Neural progenitor cell (in vitro differentiated cells): ENCODE measurements at regions not wholly inside any gene's neighbourhood (a gene's known extent, or its start where the extent isn't known, plus 50 kb on each side); places are given as distances from the start of the nearest gene placed in this dataset.
A peak's percentile ranks its signal among the peaks of the same experiment; 100 is the strongest.

Experiments
- DNase-seq: peaks from one replicate; pipeline ENCODE4 v3.0.0-alpha.2; 2016; ENCODE audit warnings: low spot score
- H2AFZ ChIP-seq: fragments of 200-600 bp; sonication (generic); replicated peaks from 2 replicates; pipeline ENCODE4 v1.6.1; 2016; ENCODE audit warnings: antibody characterized with exemption
- H3F3A ChIP-seq: fragments of 200-600 bp; sonication (generic); 2 replicates; pipeline ENCODE4 v1.6.1; 2016; ENCODE audit warnings: antibody characterized with exemption, low read depth
- H3K27ac ChIP-seq: fragments of 200-600 bp; sonication (generic); 2 replicates; pipeline ENCODE4 v1.5.1; 2016; ENCODE audit warnings: mild to moderate bottlenecking
- H3K27me3 ChIP-seq: fragments of 200-600 bp; sonication (generic); 2 replicates; pipeline ENCODE4 v1.6.1; 2016; ENCODE audit warnings: mild to moderate bottlenecking, moderate library complexity
- H3K36me3 ChIP-seq: fragments of 200-600 bp; sonication (generic); 2 replicates; pipeline ENCODE4 v1.5.1; 2016
- H3K4me1 ChIP-seq: fragments of 200-600 bp; sonication (generic); 2 replicates; pipeline ENCODE4 v1.6.1; 2016; ENCODE audit warnings: mixed run types
- H3K4me2 ChIP-seq: fragments of 200-600 bp; sonication (generic); 2 replicates; pipeline ENCODE4 v1.6.1; 2016
- H3K4me3 ChIP-seq: fragments of 200-600 bp; sonication (generic); 2 replicates; pipeline ENCODE4 v1.5.1; 2016
- H3K79me2 ChIP-seq: fragments of 200-600 bp; sonication (generic); 2 replicates; pipeline ENCODE4 v1.6.1; 2016; ENCODE audit warnings: low read depth
- H3K9ac ChIP-seq: fragments of 200-600 bp; sonication (generic); 2 replicates; pipeline ENCODE4 v1.6.1; 2016
- H3K9me3 ChIP-seq: fragments of 200-600 bp; sonication (generic); 2 replicates; pipeline ENCODE4 v1.5.1; 2016; ENCODE audit warnings: low read depth
- H4K20me1 ChIP-seq: fragments of 200-600 bp; sonication (generic); 2 replicates; pipeline ENCODE4 v1.6.1; 2016; ENCODE audit warnings: low read depth
- H3K27ac Mint-ChIP-seq: 3 replicates; pipeline ENCODE4 v1.8.0; 2021; ENCODE audit warnings: mixed read lengths
- H3K27me3 Mint-ChIP-seq: 2 replicates; pipeline ENCODE4 v1.8.0; 2022; ENCODE audit warnings: low read depth, mild to moderate bottlenecking, inconsistent platforms, moderate library complexity, mixed read lengths; ENCODE audit not compliant: insufficient read depth
- H3K36me3 Mint-ChIP-seq: 3 replicates; pipeline ENCODE4 v1.8.0; 2021; ENCODE audit warnings: mixed read lengths
- H3K4me1 Mint-ChIP-seq: 3 replicates; pipeline ENCODE4 v1.8.0; 2021; ENCODE audit warnings: mixed read lengths
- H3K4me3 Mint-ChIP-seq: 3 replicates; pipeline ENCODE4 v1.8.0; 2021; ENCODE audit warnings: mild to moderate bottlenecking, moderate library complexity, mixed read lengths
- H3K9me3 Mint-ChIP-seq: 3 replicates; pipeline ENCODE4 v1.8.0; 2020; ENCODE audit warnings: mixed read lengths
- CTCF ChIP-seq: fragments of 200-600 bp; sonication (generic); IDR thresholded peaks from 2 replicates; pipeline ENCODE4 v1.5.1; 2017; ENCODE audit warnings: antibody characterized with exemption, mild to moderate bottlenecking
- EZH2 ChIP-seq: fragments of 200-600 bp; sonication (generic); IDR thresholded peaks from 2 replicates; pipeline ENCODE4 v1.6.1; 2017; ENCODE audit warnings: antibody characterized with exemption, mild to moderate bottlenecking, moderate library complexity
- EZH2phosphoT487 ChIP-seq: fragments of 200-600 bp; sonication (generic); IDR thresholded peaks from 2 replicates; pipeline ENCODE4 v1.6.1; 2017; ENCODE audit warnings: antibody characterized with exemption

GRCh38 chr14:104317492-104317805 lies 179.1 kb downstream of the KIF26A start:
- Histone ChIP-seq H3K36me3 (no peaks in the 10 kb centered on the region), H3K4me2 (no peak overlapping the region), H3F3A (no peaks in the 10 kb centered on the region), H3K9ac (no peak overlapping the region), H3K27me3 (no peaks in the 10 kb centered on the region), H2AFZ (no peak overlapping the region), H3K9me3 (no peaks in the 10 kb centered on the region), H4K20me1 (no peaks in the 10 kb centered on the region), H3K27ac (no peak overlapping the region), H3K4me1 (peaks cover 3% of the 10 kb centered on the region), H3K4me3 (no peak overlapping the region), H3K79me2 (no peaks in the 10 kb centered on the region)
- Mint-ChIP-seq H3K4me3 (no peak overlapping the region), H3K4me1 (peaks cover 7% of the 10 kb centered on the region), H3K36me3 (no peaks in the 10 kb centered on the region), H3K27me3 (peaks cover 3% of the 10 kb centered on the region), H3K27ac (peak overlapping the region; percentile 50), H3K9me3 (no peaks in the 10 kb centered on the region)
- DNase-seq, result no peak
- TF ChIP-seq EZH2, result no peak
- no peak for TF ChIP-seq CTCF
- TF ChIP-seq EZH2phosphoT487, result no peak

- Mint-ChIP-seq H3K36me3 (no peaks in the 10 kb centered on the region), H3K4me3 (no peak overlapping the region), H3K27me3 (peaks cover 7% of the 10 kb centered on the region), H3K27ac (no peak overlapping the region), H3K9me3 (no peaks in the 10 kb centered on the region), H3K4me1 (peaks cover 13% of the 10 kb centered on the region)
- Histone ChIP-seq H3K4me3 (no peak overlapping the region), H3K79me2 (no peaks in the 10 kb centered on the region), H3K27ac (no peak overlapping the region), H3K36me3 (no peaks in the 10 kb centered on the region), H2AFZ (no peak overlapping the region), H3K27me3 (no peaks in the 10 kb centered on the region), H3F3A (no peaks in the 10 kb centered on the region), H3K9me3 (no peaks in the 10 kb centered on the region), H3K4me2 (no peak overlapping the region), H4K20me1 (no peaks in the 10 kb centered on the region), H3K9ac (no peak overlapping the region), H3K4me1 (peaks cover 3% of the 10 kb centered on the region)
- TF ChIP-seq EZH2 (no peak), CTCF (no peak), EZH2phosphoT487 (no peak)
- DNase-seq, result no peak
Observed at GRCh38 chr14:104317975-104318557, 179.7 kb downstream of the KIF26A start.

GRCh38 chr14:104318558-104319490 lies 180.4 kb downstream of the KIF26A start:
- Histone ChIP-seq H3F3A (no peaks in the 10 kb centered on the region), H3K4me3 (no peak overlapping the region), H3K9ac (no peak overlapping the region), H3K4me2 (no peak overlapping the region), H3K36me3 (no peaks in the 10 kb centered on the region), H3K9me3 (no peaks in the 10 kb centered on the region), H2AFZ (no peak overlapping the region), H3K27ac (no peak overlapping the region), H4K20me1 (no peaks in the 10 kb centered on the region), H3K27me3 (no peaks in the 10 kb centered on the region), H3K79me2 (no peaks in the 10 kb centered on the region), H3K4me1 (peaks cover 3% of the 10 kb centered on the region)
- DNase-seq, result no peak
- no peaks in the 10 kb centered on the region for H3K9me3 Mint-ChIP-seq
- peaks cover 14% of the 10 kb centered on the region for H3K4me1 Mint-ChIP-seq
- TF ChIP-seq CTCF (no peak), EZH2 (no peak), EZH2phosphoT487 (no peak)
- H3K36me3 Mint-ChIP-seq, result no peaks in the 10 kb centered on the region
- H3K27ac Mint-ChIP-seq, result no peak overlapping the region
- peaks cover 7% of the 10 kb centered on the region for H3K27me3 Mint-ChIP-seq
- H3K4me3 Mint-ChIP-seq, result no peak overlapping the region
